ENCODE measurements at regions not wholly inside any gene's neighbourhood (a gene's known extent, or its start where the extent isn't known, plus 50 kb on each side); places are given as distances from the start of the nearest gene placed in this dataset.
"Not testable (repeated sequence)": the region's sequence is repeated elsewhere in the genome, so short reads cannot be mapped to it uniquely, and the experiment has no call there.

DNA sequence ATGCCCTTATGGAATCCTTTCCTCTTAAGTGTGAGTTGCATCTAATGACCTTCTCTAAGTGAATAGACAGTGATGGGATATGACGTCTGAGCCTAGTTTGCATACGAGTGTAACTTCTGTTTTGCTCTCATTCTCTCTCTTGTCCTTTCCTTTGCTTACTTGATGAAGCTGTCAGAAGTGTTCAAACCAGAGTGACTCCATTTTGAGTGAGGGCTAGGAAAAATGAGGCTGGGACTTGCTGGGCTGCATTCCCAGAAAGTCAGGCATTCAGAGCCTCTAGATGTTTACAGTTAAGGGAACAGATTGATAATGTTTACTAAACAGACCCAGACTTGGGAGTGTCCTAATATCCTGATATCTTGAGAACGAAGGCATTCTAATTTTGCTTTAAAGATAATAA lies 311.2 kb upstream of the SOX4 start:
- not testable (repeated sequence) for DNase-seq (ENCODE audit: low read depth, low spot score)

GRCh38 chr6:21284166-21284565 lies 309.4 kb upstream of the SOX4 start:
- DNase-seq (ENCODE audit: low read depth, low spot score), result no peak
- H3K4me3 ChIP-seq (ENCODE audit: low read length), result no peak overlapping the region

More for the DNA sequence above, 311.2 kb upstream of the SOX4 start:
- H3K4me3 ChIP-seq (ENCODE audit: low read length), result not testable (repeated sequence)

GRCh38 chr6:21284706-21285105 lies 308.8 kb upstream of the SOX4 start:
- DNase-seq (ENCODE audit: low read depth, low spot score), result no peak
- H3K4me3 ChIP-seq (ENCODE audit: low read length), result no peak overlapping the region

- no peak for DNase-seq (ENCODE audit: low read depth, low spot score)
- H3K4me3 ChIP-seq (ENCODE audit: low read length), result no peak overlapping the region
Observed at GRCh38 chr6:21294144-21294543, 299.4 kb upstream of the SOX4 start.

DNA sequence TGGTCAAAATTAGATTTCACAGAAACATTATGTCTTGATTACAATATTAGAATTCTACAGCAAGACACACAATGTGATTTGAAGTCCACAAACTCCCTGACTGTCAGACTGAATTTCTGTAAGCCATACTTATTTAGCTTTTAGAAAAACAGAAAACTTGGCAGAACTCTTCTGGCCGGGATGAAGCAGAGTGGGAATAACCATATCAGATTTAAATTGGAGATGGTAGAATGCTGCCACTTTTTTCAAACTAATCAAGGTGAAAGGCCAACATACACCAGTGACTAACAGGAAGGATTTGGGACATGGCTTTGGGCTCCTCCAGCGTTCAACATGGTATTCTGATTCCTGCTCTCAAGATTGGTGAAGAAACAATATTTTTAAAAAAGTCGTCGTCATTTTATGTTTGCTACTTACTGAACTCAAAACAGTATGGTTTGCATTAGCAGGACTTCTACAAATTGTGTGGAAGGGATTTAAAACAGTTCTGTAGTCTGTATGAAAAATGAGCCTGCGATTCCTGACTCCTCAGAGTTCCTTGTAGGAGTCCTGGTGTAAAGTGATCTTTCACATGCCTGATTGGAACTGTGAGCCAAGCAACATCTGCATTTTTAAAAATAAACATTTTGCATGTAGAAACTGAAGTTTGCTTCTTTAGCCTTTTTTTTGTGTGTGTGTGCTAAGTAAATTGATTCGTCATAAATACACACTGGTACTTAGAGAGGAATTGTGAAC lies 297.9 kb upstream of the SOX4 start:
- DNase-seq (ENCODE audit: low read depth, low spot score), result no peak
- H3K4me3 ChIP-seq (ENCODE audit: low read length), result no peak overlapping the region

DNA sequence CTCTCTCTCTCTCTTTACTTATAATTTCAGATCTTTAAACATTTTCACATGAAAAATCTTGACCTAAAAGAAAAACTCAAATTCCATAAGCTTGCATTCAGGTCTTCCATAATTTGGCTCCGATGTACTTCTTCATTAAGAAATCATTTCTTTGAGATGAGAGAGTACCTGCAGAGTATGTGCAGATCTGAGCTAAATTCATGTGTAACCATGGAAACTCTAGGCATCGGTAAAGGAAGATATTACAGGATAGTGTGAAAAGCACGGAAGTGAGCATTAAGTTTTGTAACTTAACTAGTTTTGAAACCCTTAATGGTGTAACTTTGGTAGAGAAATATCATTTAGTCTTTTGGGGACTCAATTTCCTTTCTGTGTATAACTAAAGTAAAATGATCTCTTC lies 295.9 kb upstream of the SOX4 start:
- H3K4me3 ChIP-seq (ENCODE audit: low read length), result no peak overlapping the region
- DNase-seq (ENCODE audit: low read depth, low spot score), result no peak

- DNase-seq (ENCODE audit: low read depth, low spot score), result no peak
- no peak overlapping the region for H3K4me3 ChIP-seq (ENCODE audit: low read length)
Observed at GRCh38 chr6:21299216-21299615, 294.3 kb upstream of the SOX4 start.

GRCh38 chr6:21300439-21300838 lies 293.1 kb upstream of the SOX4 start:
- no peak for DNase-seq (ENCODE audit: low read depth, low spot score)
- H3K4me3 ChIP-seq (ENCODE audit: low read length), result no peak overlapping the region

DNA sequence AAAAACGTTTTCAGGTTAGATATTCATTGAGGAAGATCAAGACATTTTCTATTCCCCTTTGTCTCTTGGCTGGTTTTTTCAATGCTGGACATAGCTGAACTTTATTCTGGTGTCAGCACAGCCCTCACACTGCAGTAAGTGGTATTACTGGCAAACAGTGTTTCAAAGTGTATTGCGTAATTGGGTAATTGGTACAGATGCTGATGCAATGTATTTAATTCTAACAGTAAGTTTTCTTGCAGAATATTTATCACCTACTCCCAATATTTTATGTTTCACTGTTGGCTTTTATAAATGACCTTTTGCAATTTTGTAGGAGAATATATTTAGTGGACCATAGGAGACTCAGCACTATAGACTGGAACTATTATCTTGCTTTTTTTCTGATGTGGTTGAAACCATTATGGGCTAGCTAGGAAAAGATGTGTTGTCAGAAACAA lies 287.6 kb upstream of the SOX4 start:
- DNase-seq (ENCODE audit: low read depth, low spot score), result no peak
- H3K4me3 ChIP-seq (ENCODE audit: low read length), result no peak overlapping the region

DNA sequence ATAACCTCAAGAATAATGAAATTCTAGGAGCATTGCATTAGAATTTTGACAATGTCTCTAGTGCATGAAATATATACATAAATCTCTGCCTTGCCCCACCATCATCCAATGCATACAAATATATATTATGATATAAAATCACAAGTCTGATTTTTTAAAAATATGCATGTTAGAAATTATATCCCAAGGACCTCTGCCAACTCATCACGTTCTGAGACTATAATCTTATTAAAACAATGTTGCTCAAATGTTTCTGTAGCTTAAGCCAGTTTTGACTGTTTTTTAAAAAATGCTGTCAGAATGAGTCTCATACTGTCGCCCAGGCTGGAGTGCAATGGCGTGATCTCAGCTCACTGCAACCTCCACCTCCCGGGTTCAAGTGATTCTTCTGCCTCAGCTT lies 287.0 kb upstream of the SOX4 start:
- no peak for DNase-seq (ENCODE audit: low read depth, low spot score)
- H3K4me3 ChIP-seq (ENCODE audit: low read length), result no peak overlapping the region

DNA sequence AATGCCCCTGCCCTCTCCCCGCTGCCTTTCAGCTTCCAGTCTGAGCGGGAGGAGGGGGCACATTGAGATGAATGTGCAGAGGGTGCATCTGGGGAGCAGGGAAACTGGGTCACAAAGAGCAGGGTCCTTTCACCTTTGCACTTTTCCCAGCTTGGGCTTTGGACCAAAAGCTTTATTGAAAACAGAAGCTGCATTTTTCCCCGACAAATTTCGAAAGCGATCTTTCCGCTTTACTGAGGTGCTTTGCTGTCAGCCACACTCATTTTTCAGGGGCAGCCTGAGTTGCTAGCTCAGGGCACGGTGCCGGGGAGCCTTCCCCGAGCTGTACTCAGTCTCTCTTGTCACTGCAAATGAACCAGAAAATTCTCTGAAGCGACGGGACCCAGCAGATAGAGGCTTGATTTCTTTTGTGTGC lies 283.7 kb upstream of the SOX4 start:
- DNase-seq (ENCODE audit: low read depth, low spot score), result no peak
- H3K4me3 ChIP-seq (ENCODE audit: low read length), result no peak overlapping the region

- no peak for DNase-seq (ENCODE audit: low read depth, low spot score)
Observed at GRCh38 chr6:21310568-21311140, 282.9 kb upstream of the SOX4 start.

DNA sequence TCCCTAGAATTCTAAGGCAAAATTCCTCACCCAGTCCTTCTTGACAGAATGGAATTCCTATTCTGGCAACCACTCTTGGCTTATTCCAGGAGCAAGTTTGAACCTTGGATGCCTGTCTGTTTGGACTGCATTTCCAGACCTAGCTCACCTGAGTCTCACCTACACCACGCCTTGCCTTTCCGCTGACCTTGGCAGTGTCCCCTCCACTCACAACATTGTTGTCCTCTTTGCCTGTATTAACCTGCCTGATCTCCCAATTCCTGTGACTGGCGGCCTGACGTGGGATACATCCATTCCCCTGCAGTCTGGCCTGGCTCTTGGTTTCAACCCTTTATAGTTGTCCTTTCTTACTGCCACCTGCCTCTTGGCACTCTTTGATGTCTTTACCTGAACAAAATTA lies 281.4 kb upstream of the SOX4 start:
- H3K4me3 ChIP-seq (ENCODE audit: low read length), result no peak overlapping the region
- DNase-seq (ENCODE audit: low read depth, low spot score), result no peak

More at GRCh38 chr6:21310568-21311140, 282.9 kb upstream of the SOX4 start:
- no peak overlapping the region for H3K4me3 ChIP-seq (ENCODE audit: low read length)

- H3K4me3 ChIP-seq (ENCODE audit: low read length), result no peak overlapping the region
- DNase-seq (ENCODE audit: low read depth, low spot score), result no peak
Observed at GRCh38 chr6:21317642-21318041, 275.9 kb upstream of the SOX4 start.

- no peak overlapping the region for H3K4me3 ChIP-seq (ENCODE audit: low read length)
- no peak for DNase-seq (ENCODE audit: low read depth, low spot score)
Observed at GRCh38 chr6:21321076-21321475, 272.5 kb upstream of the SOX4 start.

DNA sequence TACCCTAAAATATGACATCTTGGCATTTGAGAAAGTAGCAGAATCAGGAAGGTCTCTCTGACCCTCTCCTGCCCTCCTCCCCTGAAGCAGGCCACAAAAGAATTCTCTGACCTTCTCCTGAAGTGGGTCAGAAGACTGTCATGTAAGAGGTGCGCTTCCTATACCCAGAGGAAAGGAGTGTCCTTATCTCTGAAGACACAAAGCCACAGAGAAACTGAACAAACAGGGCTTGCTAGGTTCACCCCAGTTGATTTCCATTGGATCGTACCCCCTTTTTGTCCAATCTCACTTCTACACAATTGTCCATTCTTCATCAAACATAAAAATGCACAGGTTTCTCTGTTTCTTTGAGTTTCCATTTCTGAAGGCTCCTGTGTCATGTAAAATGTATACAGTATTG lies 272.0 kb upstream of the SOX4 start:
- H3K4me3 ChIP-seq (ENCODE audit: low read length), result no peak overlapping the region
- no peak for DNase-seq (ENCODE audit: low read depth, low spot score)

- H3K4me3 ChIP-seq (ENCODE audit: low read length), result no peak overlapping the region
- DNase-seq (ENCODE audit: low read depth, low spot score), result no peak
Observed at GRCh38 chr6:21323577-21323976, 270.0 kb upstream of the SOX4 start.

DNA sequence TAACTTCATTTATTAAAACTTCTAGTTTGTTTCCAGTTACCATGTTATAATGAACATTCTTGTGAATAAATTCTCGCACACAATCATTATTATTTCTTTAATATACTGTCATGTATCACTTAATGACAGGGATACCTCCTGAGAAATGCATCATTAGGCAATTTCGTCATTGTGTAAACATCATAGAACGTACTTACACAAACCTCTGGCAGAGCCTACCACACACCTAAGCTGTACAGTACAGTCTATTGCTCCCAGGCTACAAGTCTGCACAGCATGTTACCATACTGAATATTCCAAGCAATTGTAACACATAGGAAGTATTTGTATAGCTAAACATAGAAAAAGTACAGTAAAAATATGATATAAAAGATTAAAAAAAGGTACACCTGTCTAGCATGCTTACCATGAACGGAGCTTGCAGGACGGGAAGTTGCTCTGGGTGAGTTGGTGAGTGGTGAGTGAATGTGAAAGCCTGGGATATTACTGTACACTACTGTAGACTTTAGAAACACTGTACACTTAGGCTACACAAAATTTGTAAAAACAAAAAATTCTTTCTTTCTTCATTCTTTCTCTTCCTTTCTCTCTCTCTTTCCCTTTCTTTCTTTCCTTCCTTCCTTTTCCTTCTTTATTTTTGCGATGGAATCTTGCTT lies 268.2 kb upstream of the SOX4 start:
- DNase-seq (ENCODE audit: low read depth, low spot score), result no peak
- H3K4me3 ChIP-seq (ENCODE audit: low read length), result no peak overlapping the region

DNA sequence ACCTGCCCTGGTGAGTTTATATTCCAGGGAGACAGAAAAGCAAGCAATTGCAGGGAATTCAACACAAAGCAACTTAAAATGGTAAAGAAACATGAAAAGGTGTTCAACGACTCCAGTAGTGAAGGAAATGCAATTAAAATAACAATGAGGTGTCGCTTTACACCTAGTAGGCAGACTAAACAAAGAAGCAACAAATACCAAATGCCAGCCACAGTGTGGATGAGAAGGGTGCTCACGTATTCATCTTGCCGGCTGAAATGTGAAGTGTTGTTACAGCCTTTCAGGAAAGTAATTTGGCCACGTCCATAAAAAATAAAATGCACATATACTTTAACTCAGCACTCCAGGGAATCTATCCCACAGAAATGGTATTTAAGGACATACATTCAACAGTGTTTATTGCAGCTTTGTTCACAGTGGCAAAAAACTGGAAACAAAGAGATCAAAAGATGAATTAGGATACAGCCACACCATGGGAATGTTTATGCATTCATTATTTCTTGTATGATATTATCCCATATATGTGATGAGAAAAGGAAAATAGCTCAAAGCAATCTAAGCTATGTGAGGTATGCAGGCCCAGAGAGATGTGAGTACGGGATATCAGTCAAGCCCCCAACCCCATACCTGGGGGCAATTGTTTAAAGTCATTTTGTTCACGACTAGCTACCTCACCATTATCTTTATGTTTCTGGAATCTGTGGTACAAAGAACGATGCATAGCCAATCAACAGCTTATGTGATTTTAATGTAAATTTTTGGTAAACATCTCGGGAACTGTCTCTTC lies 266.0 kb upstream of the SOX4 start:
- no peak for DNase-seq (ENCODE audit: low read depth, low spot score)
- H3K4me3 ChIP-seq (ENCODE audit: low read length), result no peak overlapping the region

DNA sequence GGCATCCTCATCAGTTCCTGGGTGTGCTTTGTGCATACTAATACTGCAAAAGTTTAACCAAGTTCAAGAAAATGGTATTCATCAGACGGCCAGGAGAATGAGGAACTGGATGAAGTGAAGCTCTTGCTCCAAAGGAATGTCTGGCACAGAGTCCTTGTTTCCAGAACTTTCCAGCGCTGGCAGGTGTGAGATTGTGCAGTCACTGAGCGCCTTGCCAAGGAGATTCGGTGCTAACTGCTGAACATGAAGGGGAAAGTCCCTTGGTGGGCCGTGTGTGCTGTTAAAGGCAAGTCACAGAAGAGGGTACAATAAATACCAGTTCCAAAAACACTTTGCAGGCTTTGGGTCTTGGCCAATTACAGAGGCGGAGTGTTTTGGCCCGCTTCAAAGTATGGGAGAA lies 262.3 kb upstream of the SOX4 start:
- DNase-seq (ENCODE audit: low read depth, low spot score), result no peak
- H3K4me3 ChIP-seq (ENCODE audit: low read length), result no peak overlapping the region

Data from Jurkat, Clone E6-1 (cell line).